ENCODE measurements at regions not wholly inside any gene's neighbourhood (a gene's known extent, or its start where the extent isn't known, plus 50 kb on each side); places are given as distances from the start of the nearest gene placed in this dataset.

GRCh38 chr4:155524926-155525455, 141.7 kb upstream of the GUCY1A1 start:
- no peak for TF ChIP-seq CTCF (conservative IDR thresholded peaks at IDR 0.05; ENCODE audit: low read length)
- TF ChIP-seq EZH2phosphoT487 (IDR thresholded peaks at IDR 0.05; ENCODE audit: borderline replicate concordance, low read depth, low read length): no peak

All from OCI-LY7 (cell line).